IMR-90 (cell line): ENCODE measurements at regions not wholly inside any gene's neighbourhood (a gene's known extent, or its start where the extent isn't known, plus 50 kb on each side); places are given as distances from the start of the nearest gene placed in this dataset.

Experiments
- ATAC-seq: fragments of 200-7000 bp; cut with Tn5 transposase; 2 replicates; pipeline ENCODE4 v1.9.1; 2020; ENCODE audit warnings: low read depth, mild to moderate bottlenecking, moderate library complexity
- BruUV-seq: library from RNA; stranded (reverse); fragments of 400-500 nt; replicated peaks from 2 replicates; lab custom pipeline; 2021; lab: Mats Ljungman, UMichigan
- CTCF ChIA-PET: fragments of 300-600 bp; formaldehyde crosslinking; extraction: SDS; loops from one replicate; lab custom pipeline; 2021; ENCODE audit warnings: antibody characterized with exemption; lab: Yijun Ruan, JAX
- POLR2A ChIA-PET: fragments of 300-600 bp; sonication (Branson Sonifier 250); formaldehyde crosslinking; loops from one replicate; lab custom pipeline; 2022; ENCODE audit warnings: antibody characterized with exemption; ENCODE audit not compliant: unreplicated experiment; lab: Charles Lee
- DNase-seq: peaks from one replicate; pipeline ENCODE4 v3.0.0; 2013
- H2AFZ ChIP-seq: replicated peaks from 2 replicates; pipeline ENCODE3; 2013; ENCODE audit warnings: low read length, mild to moderate bottlenecking; ENCODE audit not compliant: poor library complexity
- H2AK5ac ChIP-seq: 2 replicates; pipeline ENCODE4 v1.6.1; 2013; ENCODE audit warnings: low read depth, low read length, inconsistent platforms
- H2AK9ac ChIP-seq: replicated peaks from 2 replicates; pipeline ENCODE3; 2013; ENCODE audit warnings: mild to moderate bottlenecking, low read depth, low read length, moderate library complexity; ENCODE audit not compliant: poor library complexity
- H2BK120ac ChIP-seq: 2 replicates; pipeline ENCODE4 v1.6.1; 2013; ENCODE audit warnings: low read depth, low read length, inconsistent platforms
- H2BK15ac ChIP-seq: 3 replicates; pipeline ENCODE4 v1.6.1; 2013; ENCODE audit warnings: low read depth, low read length, inconsistent platforms
- H2BK20ac ChIP-seq: 2 replicates; pipeline ENCODE4 v1.6.1; 2013; ENCODE audit warnings: low read depth, mild to moderate bottlenecking, inconsistent platforms, low read length, moderate library complexity
- H2BK5ac ChIP-seq: 2 replicates; pipeline ENCODE4 v1.6.1; 2013; ENCODE audit warnings: mild to moderate bottlenecking, low read depth, low read length, inconsistent platforms; ENCODE audit not compliant: poor library complexity, severe bottlenecking
- H3K14ac ChIP-seq: replicated peaks from 2 replicates; pipeline ENCODE4 v1.6.1; 2013; ENCODE audit warnings: low read depth, low read length, inconsistent platforms
- H3K18ac ChIP-seq: 2 replicates; pipeline ENCODE4 v1.6.1; 2013; ENCODE audit warnings: low read depth, low read length, control low read depth
- H3K23ac ChIP-seq: 2 replicates; pipeline ENCODE4 v1.6.1; 2013; ENCODE audit warnings: low read depth, low read length, inconsistent platforms
- H3K27ac ChIP-seq: 2 replicates; pipeline ENCODE4 v1.5.1; 2013; ENCODE audit warnings: mild to moderate bottlenecking, control low read depth, low read length; ENCODE audit not compliant: insufficient read depth
- H3K27me3 ChIP-seq: 2 replicates; pipeline ENCODE4 v1.6.1; 2013; ENCODE audit warnings: low read length; ENCODE audit not compliant: control insufficient read depth, insufficient read depth
- H3K36me3 ChIP-seq: 2 replicates; pipeline ENCODE4 v1.6.1; 2013; ENCODE audit warnings: low read length, mixed read lengths; ENCODE audit not compliant: control insufficient read depth, insufficient read depth
- H3K4ac ChIP-seq: 2 replicates; pipeline ENCODE4 v1.6.1; 2013; ENCODE audit warnings: low read depth, low read length, inconsistent platforms
- H3K4me1 ChIP-seq: 2 replicates; pipeline ENCODE4 v1.6.1; 2013; ENCODE audit warnings: low read length, mixed read lengths; ENCODE audit not compliant: control insufficient read depth, insufficient read depth
- H3K4me2 ChIP-seq: 2 replicates; pipeline ENCODE4 v1.6.1; 2013; ENCODE audit warnings: low read depth, mild to moderate bottlenecking, control low read depth, low read length, moderate library complexity
- H3K4me3 ChIP-seq: 2 replicates; pipeline ENCODE4 v1.5.1; 2013; ENCODE audit warnings: low read depth, mild to moderate bottlenecking, control low read depth, low read length, moderate library complexity; ENCODE audit not compliant: insufficient read depth
- H3K56ac ChIP-seq: 2 replicates; pipeline ENCODE4 v1.6.1; 2013; ENCODE audit warnings: low read length, inconsistent platforms; ENCODE audit not compliant: insufficient read depth; ENCODE audit errors: extremely low read depth
- H3K79me1 ChIP-seq, 2 experiments: 2 replicates each; pipeline ENCODE4 v1.6.1; 2013; ENCODE audit warnings: low read length in 2 of 2, inconsistent platforms in 1 of 2, low read depth in 1 of 2
- H3K9ac ChIP-seq: 2 replicates; pipeline ENCODE4 v1.6.1; 2013; ENCODE audit warnings: low read depth, low read length, control low read depth
- H3K9me1 ChIP-seq: 2 replicates; pipeline ENCODE4 v1.6.1; 2013; ENCODE audit warnings: low read length, inconsistent platforms; ENCODE audit not compliant: insufficient read depth
- H3K9me3 ChIP-seq: 2 replicates; pipeline ENCODE4 v1.6.1; 2013; ENCODE audit warnings: low read length; ENCODE audit not compliant: control insufficient read depth, insufficient read depth
- H4K20me1 ChIP-seq: 2 replicates; pipeline ENCODE4 v1.6.1; 2013; ENCODE audit warnings: low read length, inconsistent platforms; ENCODE audit not compliant: insufficient read depth
- H4K5ac ChIP-seq: 2 replicates; pipeline ENCODE4 v1.6.1; 2013; ENCODE audit warnings: mild to moderate bottlenecking, low read depth, low read length, control low read depth
- H4K8ac ChIP-seq, 2 experiments: 2 replicates each; pipeline ENCODE4 v1.6.1; 2013; ENCODE audit warnings: low read depth in 2 of 2, low read length in 2 of 2, control low read depth in 1 of 2, inconsistent platforms in 1 of 2
- H4K91ac ChIP-seq: 2 replicates; pipeline ENCODE4 v1.6.1; 2013; ENCODE audit warnings: low read depth, low read length, inconsistent platforms; ENCODE audit not compliant: insufficient read depth
- NFE2L2 ChIP-seq: fragments of 150-350 bp; IDR thresholded peaks from 2 replicates; pipeline ENCODE4 v1.6.1; 2016; ENCODE audit warnings: low read depth, mild to moderate bottlenecking, low read length
- POLR2A ChIP-seq: IDR thresholded peaks from 2 replicates; pipeline ENCODE4 v1.6.1; 2012; ENCODE audit warnings: mild to moderate bottlenecking, low read depth, low read length
- WGBS, 2 experiments: methylation state at CpG; one replicate each; pipeline versions ENCODE4 v1.1.5 to v1.1.7; 2013; ENCODE audit warnings: missing lambda C conversion rate in 2 of 2; ENCODE audit not compliant: insufficient read length in 1 of 2; ENCODE audit errors: extremely low coverage in 2 of 2; 5-methylcytosine and 5-hydroxymethylcytosine counted together
- dilution Hi-C: fragments of 300-500 bp; cut with HindIII; formaldehyde crosslinking; loops from one replicate; pipeline ENCODE4 v1.14.3; 2018; ENCODE audit warnings: low sequenced_read_pairs; ENCODE audit not compliant: unreplicated experiment
- in situ Hi-C: fragments of 300-500 bp; cut with MboI; formaldehyde crosslinking; loops from 3 replicates; pipeline ENCODE4 v1.14.3; 2019; ENCODE audit warnings: low sequenced_read_pairs, inconsistent platforms, mixed read lengths
- intact Hi-C: fragments of 100-400 bp; cut with micrococcal nuclease; formaldehyde crosslinking; loops from 2 replicates; pipeline ENCODE4 v1.10.0; 2022
- TF ChIP-seq, protein P1 (sequence below): fragments of 150-350 bp; IDR thresholded peaks from 2 replicates; pipeline ENCODE4 v1.6.1; 2016; ENCODE audit warnings: low read depth, mild to moderate bottlenecking, low read length, moderate library complexity, borderline replicate concordance
- TF ChIP-seq, protein P2 (sequence below): conservative IDR thresholded peaks from 2 replicates; pipeline ENCODE4 v1.5.1; 2012; ENCODE audit warnings: mild to moderate bottlenecking, low read depth, low read length, improper control_type of control experiment

DNA sequence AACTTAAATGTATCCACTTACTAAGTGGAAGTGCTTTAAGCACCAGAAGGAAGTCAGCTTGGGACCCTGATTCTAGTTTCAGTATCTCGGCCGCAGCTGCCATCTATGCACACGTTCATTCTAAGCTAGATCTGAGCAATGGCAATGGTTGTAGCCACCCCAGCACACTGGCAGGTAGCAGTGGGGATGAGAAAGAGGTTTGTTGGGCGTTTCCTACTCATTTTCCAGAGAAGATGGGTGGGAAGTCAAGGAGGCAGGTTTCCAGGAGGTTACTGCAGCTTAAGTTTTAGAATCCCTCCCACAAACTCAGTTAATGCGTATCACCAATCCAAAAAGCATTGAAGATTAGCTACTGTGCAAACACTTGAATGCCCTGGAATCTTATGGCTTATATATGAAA is 114.2 kb upstream of the TSC22D1 start:
- Histone ChIP-seq H3K18ac (no peak overlapping the region), H2BK15ac (no peak overlapping the region), H3K9ac (no peak overlapping the region), H2AFZ (no peak overlapping the region), H2BK5ac (no peak overlapping the region), H4K20me1 (no peaks in the 10 kb centered on the region), H3K27me3 (no peaks in the 10 kb centered on the region), H3K4ac (no peak overlapping the region), H2BK20ac (no peak overlapping the region), H3K56ac (no peak overlapping the region), H3K36me3 (no peaks in the 10 kb centered on the region), H4K8ac (no peak overlapping the region), H3K4me3 (no peak overlapping the region), H4K5ac (no peak overlapping the region), H2AK5ac (no peak overlapping the region), H3K23ac (no peak overlapping the region), H3K9me3 (no peaks in the 10 kb centered on the region), H4K91ac (no peak overlapping the region), H2BK120ac (no peak overlapping the region), H3K79me1 (no peaks in the 10 kb centered on the region), H3K27ac (no peak overlapping the region), H2AK9ac (no peak overlapping the region), H3K14ac (no peak overlapping the region), H3K4me1 (no peaks in the 10 kb centered on the region), H3K9me1 (no peaks in the 10 kb centered on the region), H3K4me2 (no peak overlapping the region)
- dilution Hi-C loops (no loop called here), in situ Hi-C loops (no loop called here), intact Hi-C loops (no loop called here)
- TF ChIP-seq, protein P1, sequence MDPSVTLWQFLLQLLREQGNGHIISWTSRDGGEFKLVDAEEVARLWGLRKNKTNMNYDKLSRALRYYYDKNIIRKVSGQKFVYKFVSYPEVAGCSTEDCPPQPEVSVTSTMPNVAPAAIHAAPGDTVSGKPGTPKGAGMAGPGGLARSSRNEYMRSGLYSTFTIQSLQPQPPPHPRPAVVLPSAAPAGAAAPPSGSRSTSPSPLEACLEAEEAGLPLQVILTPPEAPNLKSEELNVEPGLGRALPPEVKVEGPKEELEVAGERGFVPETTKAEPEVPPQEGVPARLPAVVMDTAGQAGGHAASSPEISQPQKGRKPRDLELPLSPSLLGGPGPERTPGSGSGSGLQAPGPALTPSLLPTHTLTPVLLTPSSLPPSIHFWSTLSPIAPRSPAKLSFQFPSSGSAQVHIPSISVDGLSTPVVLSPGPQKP, result no peak
- TF ChIP-seq NFE2L2 (no peak), POLR2A (no peak)
- TF ChIP-seq, protein P2, sequence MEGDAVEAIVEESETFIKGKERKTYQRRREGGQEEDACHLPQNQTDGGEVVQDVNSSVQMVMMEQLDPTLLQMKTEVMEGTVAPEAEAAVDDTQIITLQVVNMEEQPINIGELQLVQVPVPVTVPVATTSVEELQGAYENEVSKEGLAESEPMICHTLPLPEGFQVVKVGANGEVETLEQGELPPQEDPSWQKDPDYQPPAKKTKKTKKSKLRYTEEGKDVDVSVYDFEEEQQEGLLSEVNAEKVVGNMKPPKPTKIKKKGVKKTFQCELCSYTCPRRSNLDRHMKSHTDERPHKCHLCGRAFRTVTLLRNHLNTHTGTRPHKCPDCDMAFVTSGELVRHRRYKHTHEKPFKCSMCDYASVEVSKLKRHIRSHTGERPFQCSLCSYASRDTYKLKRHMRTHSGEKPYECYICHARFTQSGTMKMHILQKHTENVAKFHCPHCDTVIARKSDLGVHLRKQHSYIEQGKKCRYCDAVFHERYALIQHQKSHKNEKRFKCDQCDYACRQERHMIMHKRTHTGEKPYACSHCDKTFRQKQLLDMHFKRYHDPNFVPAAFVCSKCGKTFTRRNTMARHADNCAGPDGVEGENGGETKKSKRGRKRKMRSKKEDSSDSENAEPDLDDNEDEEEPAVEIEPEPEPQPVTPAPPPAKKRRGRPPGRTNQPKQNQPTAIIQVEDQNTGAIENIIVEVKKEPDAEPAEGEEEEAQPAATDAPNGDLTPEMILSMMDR, result no peak
- ChIA-PET POLR2A (no interaction called here), CTCF (no interaction called here)
- 100% methylated on average over 2 of the region's 5 CpGs; no CpG with 5 or more reads in 1 of the 2 experiments for WGBS, 2 experiments
- no TSS peak for BruUV-seq
- no peak for DNase-seq
- no peak for ATAC-seq
